HEK293T (cell line): ENCODE measurements at regions not wholly inside any gene's neighbourhood (a gene's known extent, or its start where the extent isn't known, plus 50 kb on each side); places are given as distances from the start of the nearest gene placed in this dataset.

Experiments
- CTCF ChIA-PET: fragments of 350-600 bp; formaldehyde crosslinking; extraction: SDS; loops from one replicate; lab custom pipeline; 2021; ENCODE audit warnings: antibody characterized with exemption, inconsistent platforms; lab: Yijun Ruan, JAX
- POLR2A ChIA-PET: fragments of 350-600 bp; formaldehyde crosslinking; extraction: SDS; loops from one replicate; lab custom pipeline; 2020; ENCODE audit warnings: antibody characterized with exemption, inconsistent platforms; lab: Yijun Ruan, JAX
- DNase-seq: peaks from one replicate; pipeline ENCODE4 v3.0.0; 2012; ENCODE audit warnings: mixed read lengths; ENCODE audit errors: extremely low spot score
- ARNT ChIP-seq: fragments of 450-650 bp; IDR thresholded peaks from 2 replicates; pipeline ENCODE4 v1.6.1; 2017; ENCODE audit warnings: mild to moderate bottlenecking
- BHLHE40 ChIP-seq: fragments of 450-650 bp; IDR thresholded peaks from 2 replicates; pipeline ENCODE4 v1.6.1; 2016; ENCODE audit warnings: mild to moderate bottlenecking, moderate library complexity, borderline replicate concordance
- CTBP1 ChIP-seq: fragments of 450-650 bp; IDR thresholded peaks from 2 replicates; pipeline ENCODE4 v1.6.1; 2016; ENCODE audit warnings: borderline replicate concordance
- ELF4 ChIP-seq: fragments of 450-650 bp; IDR thresholded peaks from 2 replicates; pipeline ENCODE4 v1.6.1; 2017; ENCODE audit warnings: antibody characterized with exemption
- FOXA1 ChIP-seq: fragments of 450-650 bp; IDR thresholded peaks from 2 replicates; pipeline ENCODE4 v1.6.1; 2016; ENCODE audit warnings: mild to moderate bottlenecking
- FOXK2 ChIP-seq: fragments of 450-650 bp; IDR thresholded peaks from 2 replicates; pipeline ENCODE4 v1.6.1; 2016; ENCODE audit warnings: mild to moderate bottlenecking
- FOXM1 ChIP-seq: fragments of 450-650 bp; IDR thresholded peaks from 2 replicates; pipeline ENCODE4 v1.6.1; 2017; ENCODE audit warnings: mild to moderate bottlenecking, borderline replicate concordance
- HDGF ChIP-seq: fragments of 450-650 bp; IDR thresholded peaks from 2 replicates; pipeline ENCODE4 v1.6.1; 2017; ENCODE audit warnings: antibody characterized with exemption, borderline replicate concordance
- L3MBTL2 ChIP-seq: fragments of 450-650 bp; conservative IDR thresholded peaks from 2 replicates; pipeline ENCODE4 v1.6.1; 2016; ENCODE audit warnings: mild to moderate bottlenecking
- LEF1 ChIP-seq: fragments of 450-650 bp; IDR thresholded peaks from 2 replicates; pipeline ENCODE4 v1.6.1; 2017; ENCODE audit warnings: mild to moderate bottlenecking, borderline replicate concordance
- NFRKB ChIP-seq: fragments of 450-650 bp; IDR thresholded peaks from 2 replicates; pipeline ENCODE4 v1.6.1; 2016; ENCODE audit warnings: mild to moderate bottlenecking, moderate library complexity
- SP1 ChIP-seq: fragments of 450-650 bp; IDR thresholded peaks from 2 replicates; pipeline ENCODE4 v1.6.1; 2017
- SUZ12 ChIP-seq: fragments of 450-650 bp; IDR thresholded peaks from 2 replicates; pipeline ENCODE4 v1.6.1; 2016; ENCODE audit warnings: mild to moderate bottlenecking
- TARDBP ChIP-seq: fragments of 450-650 bp; IDR thresholded peaks from 2 replicates; pipeline ENCODE4 v1.6.1; 2016
- ZNF384 ChIP-seq: fragments of 450-650 bp; IDR thresholded peaks from 2 replicates; pipeline ENCODE4 v1.6.1; 2016
- TF ChIP-seq, protein P1 (sequence below): fragments of 450-650 bp; IDR thresholded peaks from 2 replicates; pipeline ENCODE4 v1.6.1; 2016

DNA sequence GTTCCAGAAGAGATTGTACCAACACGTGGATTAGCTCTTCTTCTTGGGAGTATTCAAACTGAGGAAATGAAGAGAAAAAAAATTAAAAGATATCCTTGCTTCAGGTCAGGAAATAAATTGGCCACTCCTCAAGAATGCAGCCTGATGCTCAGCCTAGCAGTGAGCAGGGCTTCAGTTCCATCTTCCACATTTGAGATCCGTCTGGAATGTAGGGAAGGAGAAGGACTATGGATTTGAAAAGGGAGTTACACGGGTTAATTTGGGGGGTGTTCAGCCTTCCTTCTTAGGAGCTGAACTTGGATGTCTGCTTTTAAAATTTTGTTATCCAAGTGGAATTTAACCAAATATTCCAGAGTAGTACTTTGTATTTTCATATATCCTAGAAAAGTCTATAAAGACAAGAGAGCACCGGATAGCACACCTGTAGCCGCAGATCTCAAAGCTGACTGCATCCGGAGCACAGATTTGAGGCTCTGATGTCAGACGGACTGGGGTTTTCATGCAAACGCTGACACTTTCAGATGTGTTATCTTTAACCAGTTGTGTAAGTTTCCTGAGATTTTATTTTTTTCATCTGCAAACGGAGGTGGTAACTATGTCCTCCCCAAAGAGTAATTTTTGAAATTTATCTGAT lies 99.3 kb downstream of the COPS8 start:
- ChIA-PET CTCF (no interaction called here), POLR2A (no interaction called here)
- no peak for TF ChIP-seq L3MBTL2
- TF ChIP-seq CTBP1: no peak
- TF ChIP-seq ARNT: no peak
- no peak for TF ChIP-seq HDGF
- no peak for TF ChIP-seq TARDBP
- TF ChIP-seq BHLHE40: no peak
- TF ChIP-seq FOXK2: no peak
- DNase-seq: no peak

GRCh38 chr2:237185553-237185925 lies 99.8 kb downstream of the COPS8 start:
- TF ChIP-seq HDGF: no peak
- no peak for TF ChIP-seq LEF1
- no peak for TF ChIP-seq ELF4
- TF ChIP-seq ZNF384: no peak
- no peak for TF ChIP-seq CTBP1
- TF ChIP-seq, protein P1, sequence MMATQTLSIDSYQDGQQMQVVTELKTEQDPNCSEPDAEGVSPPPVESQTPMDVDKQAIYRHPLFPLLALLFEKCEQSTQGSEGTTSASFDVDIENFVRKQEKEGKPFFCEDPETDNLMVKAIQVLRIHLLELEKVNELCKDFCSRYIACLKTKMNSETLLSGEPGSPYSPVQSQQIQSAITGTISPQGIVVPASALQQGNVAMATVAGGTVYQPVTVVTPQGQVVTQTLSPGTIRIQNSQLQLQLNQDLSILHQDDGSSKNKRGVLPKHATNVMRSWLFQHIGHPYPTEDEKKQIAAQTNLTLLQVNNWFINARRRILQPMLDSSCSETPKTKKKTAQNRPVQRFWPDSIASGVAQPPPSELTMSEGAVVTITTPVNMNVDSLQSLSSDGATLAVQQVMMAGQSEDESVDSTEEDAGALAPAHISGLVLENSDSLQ: no peak
- TF ChIP-seq TARDBP: no peak
- no peak for TF ChIP-seq ARNT
- TF ChIP-seq BHLHE40: no peak
- TF ChIP-seq FOXK2: no peak
- ChIA-PET CTCF (no interaction called here), POLR2A (no interaction called here)
- no peak for DNase-seq

- ChIA-PET CTCF (no interaction called here), POLR2A (no interaction called here)
- no peak for DNase-seq
- TF ChIP-seq SUZ12: no peak
- no peak for TF ChIP-seq ELF4
Measured at GRCh38 chr2:237189799-237190198, 104.1 kb downstream of the COPS8 start.

GRCh38 chr2:237190966-237191713 lies 105.5 kb downstream of the COPS8 start:
- ChIA-PET POLR2A (no interaction called here), CTCF (no interaction called here)
- TF ChIP-seq ELF4 (no peak), HDGF (no peak), FOXM1 (no peak), SP1 (no peak), ARNT (no peak), LEF1 (no peak)
- DNase-seq: no peak

DNA sequence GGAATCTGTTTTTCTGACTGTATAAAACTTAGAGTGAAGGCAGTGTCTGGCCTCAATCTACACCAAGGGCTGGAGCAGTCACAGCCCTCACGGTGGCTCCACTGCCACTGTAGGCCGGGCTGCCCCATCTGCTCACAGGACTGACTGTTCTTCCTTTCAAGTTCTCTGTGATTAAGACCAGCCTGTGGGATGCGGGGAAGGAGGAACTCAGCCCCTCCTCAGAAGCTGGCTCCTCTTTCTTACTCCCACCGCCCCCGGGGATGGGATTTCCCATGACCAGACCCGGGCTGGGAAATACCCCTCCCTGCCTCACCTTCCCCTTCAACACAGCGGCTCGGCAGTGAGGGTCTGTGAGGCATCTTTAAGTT lies 106.0 kb downstream of the COPS8 start:
- DNase-seq: no peak
- no peak for TF ChIP-seq SUZ12
- no peak for TF ChIP-seq HDGF
- TF ChIP-seq NFRKB: no peak
- no peak for TF ChIP-seq FOXA1
- no peak for TF ChIP-seq BHLHE40
- no peak for TF ChIP-seq CTBP1
- no peak for TF ChIP-seq ZNF384
- ChIA-PET CTCF (no interaction called here), POLR2A (no interaction called here)

- CTCF ChIA-PET: no interaction called here
- POLR2A ChIA-PET: no interaction called here
- no peak for DNase-seq
- no peak for TF ChIP-seq SUZ12
- TF ChIP-seq, protein P1: no peak
- TF ChIP-seq L3MBTL2: no peak
- TF ChIP-seq FOXA1: no peak
- no peak for TF ChIP-seq ELF4
- no peak for TF ChIP-seq FOXM1
- TF ChIP-seq ARNT: no peak
- no peak for TF ChIP-seq HDGF
- TF ChIP-seq FOXK2: no peak
- TF ChIP-seq CTBP1: no peak
- TF ChIP-seq LEF1: no peak
- TF ChIP-seq SP1: no peak
- no peak for TF ChIP-seq ZNF384
- no peak for TF ChIP-seq NFRKB
- TF ChIP-seq TARDBP: no peak
- no peak for TF ChIP-seq BHLHE40
Measured at GRCh38 chr2:237192881-237193280, 107.2 kb downstream of the COPS8 start.

DNA sequence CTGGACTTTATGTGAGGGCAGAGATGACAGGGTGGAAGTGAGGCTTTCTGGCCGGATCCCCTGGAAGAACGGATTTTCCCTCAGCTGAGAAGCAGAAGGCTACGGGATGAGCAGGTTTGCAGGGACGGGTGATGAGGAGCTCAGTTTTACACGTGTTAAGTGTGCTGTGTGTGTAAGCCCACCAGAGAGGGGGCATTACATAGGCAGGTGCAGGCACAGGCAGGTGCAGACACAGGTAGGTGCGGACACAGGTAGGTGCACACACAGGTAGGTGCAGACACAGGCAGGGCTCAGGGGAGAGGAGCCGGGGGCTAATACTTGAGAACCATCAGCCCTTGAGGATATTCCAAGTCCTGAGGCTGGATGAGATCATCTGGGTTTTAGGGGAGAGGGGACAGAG lies 107.7 kb downstream of the COPS8 start:
- ChIA-PET CTCF (no interaction called here), POLR2A (no interaction called here)
- DNase-seq: no peak
- no peak for TF ChIP-seq ARNT
- TF ChIP-seq HDGF: no peak
- TF ChIP-seq ZNF384: no peak
- no peak for TF ChIP-seq SUZ12
- TF ChIP-seq FOXM1: no peak
- no peak for TF ChIP-seq ELF4
- no peak for TF ChIP-seq CTBP1
- TF ChIP-seq NFRKB: no peak
- TF ChIP-seq, protein P1: no peak
- TF ChIP-seq SP1: no peak
- no peak for TF ChIP-seq L3MBTL2
- TF ChIP-seq TARDBP: no peak
- no peak for TF ChIP-seq BHLHE40
